HG02610 (cell line): ENCODE measurements at regions not wholly inside any gene's neighbourhood (a gene's known extent, or its start where the extent isn't known, plus 50 kb on each side); places are given as distances from the start of the nearest gene placed in this dataset.
"Not testable (repeated sequence)": the region's sequence is repeated elsewhere in the genome, so short reads cannot be mapped to it uniquely, and the experiment has no call there.

Experiments
- ATAC-seq: cut with Tn5 transposase; IDR thresholded peaks from one replicate; pipeline ENCODE4 v1.9.1; 2021; ENCODE audit warnings: mild to moderate bottlenecking, moderate library complexity; ENCODE audit not compliant: unreplicated experiment

GRCh38 chr7:119964788-119965542 lies 308.0 kb upstream of the KCND2 start:
- no peak for ATAC-seq

- ATAC-seq, result no peak
These were observed 305.8 kb upstream of the KCND2 start for GRCh38 chr7:119967221-119967620.

- not testable (repeated sequence) for ATAC-seq
These were observed 304.6 kb upstream of the KCND2 start for GRCh38 chr7:119968411-119968810.

GRCh38 chr7:119969054-119969453 lies 303.9 kb upstream of the KCND2 start:
- ATAC-seq, result no peak

- ATAC-seq, result no peak
These were observed 303.2 kb upstream of the KCND2 start for GRCh38 chr7:119969763-119970162.

- no peak for ATAC-seq
These were observed 298.0 kb upstream of the KCND2 start for GRCh38 chr7:119974972-119975371.

- no peak for ATAC-seq
These were observed 290.1 kb upstream of the KCND2 start for GRCh38 chr7:119982884-119983283.

GRCh38 chr7:119983468-119983867 lies 289.5 kb upstream of the KCND2 start:
- no peak for ATAC-seq

- no peak for ATAC-seq
These were observed 288.7 kb upstream of the KCND2 start for GRCh38 chr7:119984247-119984646.

GRCh38 chr7:119988401-119988800 lies 284.6 kb upstream of the KCND2 start:
- no peak for ATAC-seq

- ATAC-seq, result no peak
These were observed 278.0 kb upstream of the KCND2 start for GRCh38 chr7:119994928-119995327.

- peak; percentile 97 for ATAC-seq
These were observed 276.3 kb upstream of the KCND2 start for GRCh38 chr7:119996634-119997033.

GRCh38 chr7:119999738-120000475 lies 273.1 kb upstream of the KCND2 start:
- ATAC-seq, result no peak

GRCh38 chr7:120005720-120006119 lies 267.3 kb upstream of the KCND2 start:
- no peak for ATAC-seq

- not testable (repeated sequence) for ATAC-seq
These were observed 258.7 kb upstream of the KCND2 start for GRCh38 chr7:120014301-120014700.

GRCh38 chr7:120014925-120015465 lies 258.0 kb upstream of the KCND2 start:
- no peak for ATAC-seq

- ATAC-seq, result no peak
These were observed 251.9 kb upstream of the KCND2 start for GRCh38 chr7:120021085-120021484.

GRCh38 chr7:120023494-120024167 lies 249.3 kb upstream of the KCND2 start:
- ATAC-seq, result no peak

- no peak for ATAC-seq
These were observed 244.3 kb upstream of the KCND2 start for GRCh38 chr7:120028636-120029035.

- ATAC-seq, result no peak
These were observed 242.1 kb upstream of the KCND2 start for GRCh38 chr7:120030876-120031275.

GRCh38 chr7:120033114-120033513 lies 239.9 kb upstream of the KCND2 start:
- ATAC-seq, result no peak
